B cell (primary cell): ENCODE measurements at regions not wholly inside any gene's neighbourhood (a gene's known extent, or its start where the extent isn't known, plus 50 kb on each side); places are given as distances from the start of the nearest gene placed in this dataset.

Source experiments
- EZH2 ChIP-seq: IDR thresholded peaks from 2 replicates; pipeline ENCODE4 v1.6.1; 2012; ENCODE audit warnings: borderline replicate concordance, low read depth, mild to moderate bottlenecking, moderate library complexity, low read length; ENCODE audit not compliant: insufficient read depth, poor library complexity, severe bottlenecking
- TF ChIP-seq, protein P1 (sequence below): fragments of 200-600 bp; IDR thresholded peaks from one replicate; pipeline ENCODE4 v1.8.0; 2022; ENCODE audit warnings: antibody characterized with exemption, mild to moderate bottlenecking

DNA sequence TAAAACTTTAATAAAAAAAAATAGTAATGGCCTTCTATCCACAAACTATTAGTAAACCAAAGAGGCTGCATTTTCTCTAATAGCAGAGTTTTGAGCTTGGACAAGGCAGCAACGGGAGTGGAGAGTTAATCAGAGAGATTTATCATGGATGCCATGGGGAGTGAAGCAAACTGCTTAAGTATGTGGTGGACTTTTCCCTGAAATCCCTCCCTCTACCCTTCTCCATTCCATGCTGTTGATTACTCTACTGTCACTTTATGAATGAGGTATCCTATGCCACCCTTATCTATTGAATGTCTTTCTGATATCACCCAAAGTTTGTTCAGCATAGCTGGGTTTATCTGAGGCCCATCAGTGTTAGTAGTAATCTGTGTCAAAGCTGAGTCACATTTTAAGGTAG, 335.6 kb upstream of the TRAM1L1 start:
- TF ChIP-seq, protein P1, sequence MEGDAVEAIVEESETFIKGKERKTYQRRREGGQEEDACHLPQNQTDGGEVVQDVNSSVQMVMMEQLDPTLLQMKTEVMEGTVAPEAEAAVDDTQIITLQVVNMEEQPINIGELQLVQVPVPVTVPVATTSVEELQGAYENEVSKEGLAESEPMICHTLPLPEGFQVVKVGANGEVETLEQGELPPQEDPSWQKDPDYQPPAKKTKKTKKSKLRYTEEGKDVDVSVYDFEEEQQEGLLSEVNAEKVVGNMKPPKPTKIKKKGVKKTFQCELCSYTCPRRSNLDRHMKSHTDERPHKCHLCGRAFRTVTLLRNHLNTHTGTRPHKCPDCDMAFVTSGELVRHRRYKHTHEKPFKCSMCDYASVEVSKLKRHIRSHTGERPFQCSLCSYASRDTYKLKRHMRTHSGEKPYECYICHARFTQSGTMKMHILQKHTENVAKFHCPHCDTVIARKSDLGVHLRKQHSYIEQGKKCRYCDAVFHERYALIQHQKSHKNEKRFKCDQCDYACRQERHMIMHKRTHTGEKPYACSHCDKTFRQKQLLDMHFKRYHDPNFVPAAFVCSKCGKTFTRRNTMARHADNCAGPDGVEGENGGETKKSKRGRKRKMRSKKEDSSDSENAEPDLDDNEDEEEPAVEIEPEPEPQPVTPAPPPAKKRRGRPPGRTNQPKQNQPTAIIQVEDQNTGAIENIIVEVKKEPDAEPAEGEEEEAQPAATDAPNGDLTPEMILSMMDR = no peak
- TF ChIP-seq EZH2 = no peak
